HG03439 (cell line): ENCODE measurements at regions not wholly inside any gene's neighbourhood (a gene's known extent, or its start where the extent isn't known, plus 50 kb on each side); places are given as distances from the start of the nearest gene placed in this dataset.

ENCODE experiments used
- ATAC-seq: cut with Tn5 transposase; IDR thresholded peaks from one replicate; pipeline ENCODE4 v1.9.1; 2021; ENCODE audit warnings: mild to moderate bottlenecking, moderate library complexity; ENCODE audit not compliant: unreplicated experiment

GRCh38 chr2:129462349-129462748 is 517.1 kb upstream of the RAB6C start:
- no peak for ATAC-seq

GRCh38 chr2:129462967-129463366 is 516.5 kb upstream of the RAB6C start:
- ATAC-seq: no peak

- ATAC-seq: no peak
Measured at GRCh38 chr2:129464036-129464435, 515.4 kb upstream of the RAB6C start.

- no peak for ATAC-seq
Measured at GRCh38 chr2:129464631-129465030, 514.8 kb upstream of the RAB6C start.

- ATAC-seq: no peak
Measured at GRCh38 chr2:129465045-129465444, 514.4 kb upstream of the RAB6C start.

- no peak for ATAC-seq
Measured at GRCh38 chr2:129466389-129466788, 513.1 kb upstream of the RAB6C start.

GRCh38 chr2:129467012-129467779 is 512.3 kb upstream of the RAB6C start:
- no peak for ATAC-seq

GRCh38 chr2:129467941-129468340 is 511.5 kb upstream of the RAB6C start:
- no peak for ATAC-seq

GRCh38 chr2:129468879-129469278 is 510.6 kb upstream of the RAB6C start:
- ATAC-seq: no peak

GRCh38 chr2:129469389-129469788 is 510.1 kb upstream of the RAB6C start:
- no peak for ATAC-seq

GRCh38 chr2:129469871-129470270 is 509.6 kb upstream of the RAB6C start:
- ATAC-seq: no peak

- ATAC-seq: no peak
Measured at GRCh38 chr2:129478902-129479517, 500.5 kb upstream of the RAB6C start.

- no peak for ATAC-seq
Measured at GRCh38 chr2:129479892-129480291, 499.6 kb upstream of the RAB6C start.

- no peak for ATAC-seq
Measured at GRCh38 chr2:129480790-129481189, 498.7 kb upstream of the RAB6C start.

- ATAC-seq: no peak
Measured at GRCh38 chr2:129481306-129482219, 497.9 kb upstream of the RAB6C start.

- ATAC-seq: no peak
Measured at GRCh38 chr2:129482626-129483025, 496.8 kb upstream of the RAB6C start.

GRCh38 chr2:129483366-129483765 is 496.1 kb upstream of the RAB6C start:
- ATAC-seq: no peak

- no peak for ATAC-seq
Measured at GRCh38 chr2:129484999-129485897, 494.2 kb upstream of the RAB6C start.

- no peak for ATAC-seq
Measured at GRCh38 chr2:129488376-129488775, 491.1 kb upstream of the RAB6C start.

- no peak for ATAC-seq
Measured at GRCh38 chr2:129490641-129491040, 488.8 kb upstream of the RAB6C start.

GRCh38 chr2:129491308-129491707 is 488.2 kb upstream of the RAB6C start:
- no peak for ATAC-seq
